Hippocampal formation (tissue), 2 donors: ENCODE measurements at regions not wholly inside any gene's neighbourhood (a gene's known extent, or its start where the extent isn't known, plus 50 kb on each side); places are given as distances from the start of the nearest gene placed in this dataset.
"Not testable (repeated sequence)": the region's sequence is repeated elsewhere in the genome, so short reads cannot be mapped to it uniquely, and the experiment has no call there.

Source experiments
- DNase-seq, 2 donors: peaks; one replicate each; lab custom pipeline; 2025; lab: John Stamatoyannopoulos, UW

- DNase-seq, result no peak
Observed at GRCh38 chr4:123638834-123639233, 242.2 kb downstream of the SPRY1 start.

DNA sequence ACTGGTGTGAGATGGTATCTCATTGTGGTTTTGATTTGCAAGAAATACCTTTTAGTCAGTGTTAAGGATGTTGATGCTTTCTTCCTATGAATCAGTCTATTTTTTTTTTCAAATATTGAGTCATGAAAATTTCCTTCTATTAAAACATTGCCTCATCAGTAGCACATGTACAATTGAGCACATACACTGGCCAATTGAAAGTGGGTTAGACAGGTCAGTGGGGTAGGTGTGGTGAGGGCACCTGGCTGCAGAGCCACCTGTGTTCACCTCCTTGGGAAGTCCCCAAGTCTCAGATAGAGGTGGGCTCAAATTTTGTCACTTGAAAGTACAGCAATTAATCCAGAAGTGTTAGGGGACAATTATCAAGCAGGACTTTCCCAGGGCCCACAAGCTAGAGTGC lies 243.7 kb downstream of the SPRY1 start:
- DNase-seq, result no peak

GRCh38 chr4:123640824-123641223 lies 244.2 kb downstream of the SPRY1 start:
- no peak for DNase-seq

- no peak for DNase-seq
Observed at GRCh38 chr4:123643691-123644090, 247.1 kb downstream of the SPRY1 start.

DNA sequence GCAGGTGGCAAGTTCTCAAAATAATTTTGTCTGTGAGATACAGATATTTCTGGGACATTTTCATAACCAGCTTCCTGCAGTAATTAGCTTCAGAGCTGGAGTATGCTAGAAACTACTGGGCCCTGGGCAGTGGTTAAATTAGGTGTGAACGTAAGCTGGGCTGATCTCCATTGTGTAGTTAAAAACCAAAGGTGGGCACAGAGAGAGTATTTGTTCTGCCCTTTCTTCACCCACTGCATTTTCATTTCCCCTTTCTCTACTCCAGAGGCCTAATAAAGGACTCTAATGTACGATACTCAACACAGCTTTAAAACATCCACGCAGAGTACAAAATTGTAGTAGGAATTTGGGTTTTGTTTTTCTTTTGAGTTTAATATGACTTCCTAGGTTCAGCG lies 252.7 kb downstream of the SPRY1 start:
- DNase-seq, result no peak

GRCh38 chr4:123649645-123650391 lies 253.2 kb downstream of the SPRY1 start:
- no peak for DNase-seq

DNA sequence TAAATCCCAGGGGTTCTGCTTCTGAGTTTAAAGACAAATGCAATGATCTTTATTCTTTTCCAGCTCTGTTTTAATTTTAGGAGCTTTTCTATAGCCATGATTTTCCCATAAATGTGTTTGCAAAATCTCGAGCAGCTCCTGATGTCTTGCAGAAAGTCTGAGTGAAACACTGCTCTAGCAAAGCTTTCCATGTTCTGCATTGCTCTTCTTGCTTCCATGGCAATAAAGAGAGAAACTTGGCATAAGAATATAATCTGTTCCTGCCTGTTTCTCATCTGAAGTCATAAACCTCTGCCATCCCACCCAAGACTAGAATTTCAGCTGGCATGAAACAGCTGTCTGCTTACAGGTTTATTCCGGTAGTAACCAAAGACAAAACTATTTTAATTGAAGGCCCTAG lies 254.5 kb downstream of the SPRY1 start:
- DNase-seq, result no peak

DNA sequence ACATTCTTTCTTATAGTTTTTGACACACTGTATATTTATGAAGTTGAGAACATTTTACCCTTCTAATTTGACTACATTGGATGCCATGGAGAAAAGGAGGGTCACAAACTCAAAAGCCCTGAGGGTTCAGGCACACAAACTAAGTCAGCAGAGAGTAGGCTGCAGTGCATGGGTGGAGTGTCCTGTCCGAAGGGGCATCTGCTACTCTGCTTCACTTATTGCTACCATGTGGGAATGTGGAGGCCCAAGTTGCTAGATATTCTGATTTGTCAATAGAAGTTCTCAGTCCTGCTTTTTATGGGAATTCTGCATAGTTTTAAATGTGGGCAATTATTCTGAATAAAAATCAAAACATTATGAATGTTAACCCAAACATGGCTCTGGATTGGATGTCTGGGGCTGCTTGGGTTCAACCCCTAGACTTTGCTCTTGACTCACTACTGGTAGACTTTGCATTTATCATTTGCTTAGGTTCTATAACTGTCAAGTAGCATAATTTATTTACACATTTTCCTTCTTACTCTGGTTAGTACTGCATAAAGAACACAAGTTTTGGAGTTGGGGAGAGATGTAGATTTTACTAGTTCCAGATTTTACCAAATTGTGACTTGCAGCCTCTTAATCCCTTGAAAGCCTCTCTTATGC lies 255.1 kb downstream of the SPRY1 start:
- DNase-seq, result no peak

DNA sequence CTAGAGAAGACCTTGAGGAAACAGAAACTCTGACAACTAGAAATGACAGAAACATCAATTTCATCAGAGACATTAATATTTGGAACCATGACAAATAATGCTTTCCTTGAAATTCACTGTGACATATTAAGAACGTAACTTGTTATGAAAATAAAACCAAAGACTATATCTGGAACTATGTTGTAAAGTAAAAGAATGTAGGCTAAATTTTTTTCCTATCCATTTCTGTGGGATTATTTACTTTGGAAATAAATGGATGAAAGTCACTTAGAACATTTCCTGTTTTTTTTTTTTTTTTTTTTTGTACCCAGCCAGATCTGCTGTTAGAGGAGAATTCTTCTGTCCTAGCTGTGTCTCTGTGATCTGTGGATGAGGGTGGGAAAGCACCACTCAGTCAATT lies 255.9 kb downstream of the SPRY1 start:
- no peak for DNase-seq

GRCh38 chr4:123653236-123653635 lies 256.6 kb downstream of the SPRY1 start:
- no peak for DNase-seq

DNA sequence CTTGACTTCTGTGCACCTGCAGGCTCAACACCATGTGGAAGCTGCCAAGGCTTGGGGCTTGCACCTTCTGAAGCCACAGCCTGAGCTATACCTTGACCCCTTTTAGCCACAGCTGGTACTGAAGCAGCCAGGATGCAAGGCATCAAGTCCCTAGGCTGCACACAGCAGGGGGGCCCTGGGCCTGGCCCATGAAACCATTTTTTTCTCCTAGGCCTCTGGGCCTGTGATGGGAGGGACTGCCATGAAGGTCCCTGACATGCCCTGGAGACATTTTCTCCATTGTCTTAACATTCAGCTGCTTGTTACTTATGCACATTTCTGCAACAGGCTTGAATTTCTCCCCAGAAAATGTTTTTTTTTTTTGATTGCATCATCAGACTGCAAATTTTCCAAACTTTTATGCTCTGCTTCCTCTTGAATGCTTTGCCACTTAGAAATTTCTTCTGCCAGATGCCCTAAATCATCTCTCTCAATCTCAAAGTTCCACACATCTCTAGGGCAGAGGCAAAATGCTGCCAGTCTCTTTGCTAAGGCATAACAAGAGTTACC lies 260.2 kb downstream of the SPRY1 start:
- not testable (repeated sequence) for DNase-seq

DNA sequence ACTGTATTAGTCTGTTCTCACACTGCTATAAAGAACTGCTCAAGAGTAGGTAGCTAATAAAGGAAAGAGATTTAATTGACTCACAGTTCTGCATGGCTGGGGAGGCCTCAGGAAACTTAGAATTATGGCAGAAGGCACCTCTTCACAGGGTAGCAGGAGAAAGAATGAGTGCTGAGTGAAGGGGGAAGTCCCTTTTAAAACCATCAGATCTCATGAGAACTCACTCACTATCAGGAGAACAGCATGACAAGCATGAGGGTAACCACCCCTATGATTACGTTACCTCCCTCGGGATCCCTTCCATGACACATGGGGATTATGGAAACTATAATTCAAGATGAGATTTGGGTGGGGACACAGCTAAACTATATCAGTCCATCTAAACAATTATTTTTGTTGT lies 261.0 kb downstream of the SPRY1 start:
- not testable (repeated sequence) for DNase-seq

DNA sequence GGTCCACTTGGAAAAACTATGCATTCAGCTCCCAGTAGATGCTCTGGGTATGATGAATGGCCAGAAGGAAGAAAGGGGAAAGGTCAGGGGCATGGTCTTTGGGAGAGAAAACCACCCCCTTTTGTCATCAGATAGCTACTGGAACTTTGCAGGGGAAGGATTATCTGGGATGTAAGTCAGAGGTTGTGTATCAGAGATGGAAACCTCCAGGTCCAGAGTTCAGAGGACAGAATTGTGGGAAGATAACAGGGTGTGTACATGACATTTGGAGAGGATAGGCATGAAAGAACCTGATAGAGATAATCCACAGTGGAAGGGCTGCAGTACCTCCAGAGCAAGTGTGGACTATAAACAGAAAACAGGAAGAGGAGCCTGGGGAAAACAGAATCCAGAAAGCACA lies 262.7 kb downstream of the SPRY1 start:
- DNase-seq, result no peak

DNA sequence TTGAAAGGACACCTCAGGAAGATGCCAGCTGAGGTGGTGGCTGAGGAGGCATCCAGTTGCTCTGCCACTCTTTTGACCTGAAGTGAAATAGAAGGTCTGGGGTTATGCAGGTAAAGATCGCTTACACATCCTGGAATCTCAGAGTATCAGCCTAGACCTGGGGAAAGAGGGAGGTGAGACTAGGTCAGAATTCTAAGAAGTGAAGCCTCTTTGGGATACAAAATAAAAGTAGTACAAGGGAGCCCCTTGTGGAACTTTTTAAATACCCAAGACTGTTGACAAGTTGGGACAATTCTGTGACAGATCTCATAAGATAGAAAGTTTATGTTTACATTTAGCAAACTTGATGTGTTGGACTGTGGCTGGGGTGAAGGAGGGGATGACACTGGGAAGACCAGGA lies 263.1 kb downstream of the SPRY1 start:
- DNase-seq, result no peak

GRCh38 chr4:123661080-123661737 lies 264.6 kb downstream of the SPRY1 start:
- DNase-seq, result peak in 1 of 2 donors; percentile 11

GRCh38 chr4:123662827-123663226 lies 266.2 kb downstream of the SPRY1 start:
- DNase-seq, result no peak

DNA sequence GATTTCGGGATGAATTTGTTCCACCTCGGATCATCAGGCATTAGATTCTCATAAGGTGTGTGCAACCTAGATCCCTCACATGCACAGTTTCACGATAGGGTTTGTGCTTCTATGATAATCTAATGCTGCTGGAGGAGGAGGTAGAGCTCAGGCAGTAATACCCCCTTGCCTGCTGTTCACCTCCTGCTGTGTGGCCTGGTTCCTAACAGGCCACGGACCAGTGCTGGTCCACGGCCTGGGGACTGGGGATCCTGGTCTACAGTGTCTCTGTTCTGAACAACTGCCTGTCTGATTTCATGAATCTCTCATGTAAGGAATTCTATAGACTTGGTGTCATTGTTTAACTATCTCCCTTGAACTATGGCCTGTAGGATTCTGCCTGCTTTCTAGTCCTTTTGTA lies 269.9 kb downstream of the SPRY1 start:
- DNase-seq, result no peak

GRCh38 chr4:123667496-123667895 lies 270.9 kb downstream of the SPRY1 start:
- no peak for DNase-seq

- DNase-seq, result no peak
Observed at GRCh38 chr4:123667991-123668390, 271.4 kb downstream of the SPRY1 start.

DNA sequence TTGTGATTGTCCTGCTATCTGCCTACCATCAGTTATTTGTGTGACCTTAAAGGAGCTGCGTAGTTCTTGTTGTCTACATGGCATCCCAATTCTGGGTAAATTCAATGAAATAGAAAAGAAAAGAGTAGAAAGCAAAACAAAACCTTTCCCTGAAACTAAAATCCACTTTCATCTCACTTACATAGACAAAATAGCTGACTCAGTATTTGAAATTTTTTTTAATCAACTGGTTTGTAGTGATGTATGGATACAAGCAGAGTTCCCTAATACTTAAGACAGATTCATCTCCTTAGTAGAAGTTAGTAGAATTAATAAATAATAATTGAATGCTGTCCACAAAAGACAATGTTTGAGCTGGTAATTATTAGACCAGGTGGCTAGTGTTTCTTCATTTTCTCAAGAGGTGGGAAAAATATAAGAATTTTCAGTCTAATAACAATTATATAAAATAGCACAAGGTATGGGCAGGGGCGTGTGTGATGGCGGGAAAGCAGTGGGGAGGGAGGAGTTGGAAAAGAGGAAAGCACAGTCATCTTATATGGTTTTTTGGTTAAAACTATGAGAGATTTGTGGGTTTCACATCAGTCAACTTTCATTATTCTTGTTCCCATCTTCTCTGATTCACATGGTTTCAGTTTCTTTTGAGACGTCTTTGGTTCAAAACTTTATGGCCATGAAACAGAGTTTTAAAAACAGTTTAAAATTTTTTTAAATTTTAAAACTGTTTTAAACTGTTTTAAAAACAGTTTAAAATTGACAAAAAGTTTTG lies 275.2 kb downstream of the SPRY1 start:
- DNase-seq, result no peak

GRCh38 chr4:123672987-123673386 lies 276.4 kb downstream of the SPRY1 start:
- DNase-seq, result no peak

DNA sequence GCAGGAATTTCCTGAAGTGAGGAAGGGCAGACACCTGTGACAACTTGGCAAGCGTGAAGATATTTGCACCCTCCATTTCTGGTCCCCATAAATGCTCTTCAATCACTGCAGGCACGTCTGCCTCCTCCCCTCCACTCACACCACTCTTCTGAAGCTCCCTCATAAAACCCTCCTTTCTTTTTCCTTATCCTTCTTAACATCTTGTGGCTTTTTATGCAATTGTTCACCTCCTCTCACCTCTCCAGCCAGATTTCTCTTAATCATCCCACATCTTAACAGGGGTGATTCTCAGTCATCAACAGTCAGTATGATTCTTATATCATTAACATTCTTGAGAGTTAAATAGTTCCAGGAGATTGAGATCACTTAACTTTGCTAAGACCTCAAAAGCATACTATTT lies 277.4 kb downstream of the SPRY1 start:
- no peak for DNase-seq
